ENCODE measurements at regions not wholly inside any gene's neighbourhood (a gene's known extent, or its start where the extent isn't known, plus 50 kb on each side); places are given as distances from the start of the nearest gene placed in this dataset.

DNA sequence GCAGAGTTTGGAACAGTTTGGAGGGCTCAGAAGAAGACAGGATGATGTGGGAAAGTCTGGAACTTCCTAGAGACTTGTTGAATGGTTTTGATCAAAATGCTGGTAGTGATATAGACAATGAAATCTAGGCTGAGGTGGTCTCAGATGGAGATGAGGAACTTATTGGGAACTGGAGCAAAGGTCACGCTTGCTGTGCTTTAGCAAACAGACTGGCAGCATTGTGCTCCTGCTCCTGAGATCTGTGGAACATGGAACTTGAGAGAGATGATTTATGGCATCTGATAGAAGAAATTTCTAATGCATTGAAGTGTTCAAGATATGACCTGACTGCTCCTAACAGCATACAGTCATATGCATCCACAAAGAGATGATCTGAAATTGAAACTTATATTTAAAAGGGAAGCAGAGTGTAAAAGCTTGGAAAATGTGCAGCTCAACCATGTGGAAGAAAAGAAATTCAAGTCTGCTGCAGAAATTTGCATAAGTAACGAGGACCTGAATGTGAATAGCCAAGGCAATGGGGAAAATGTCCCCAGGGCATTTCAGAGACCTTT, 186.9 kb upstream of the PHYHIPL start:
- Histone ChIP-seq H3K23ac (ENCODE audit: low read depth, low read length) (no peak overlapping the region), H4K20me1 (ENCODE audit: insufficient read depth, low read length) (no peaks in the 10 kb centered on the region), H4K5ac (ENCODE audit: low read depth, low read length) (no peak overlapping the region), H3K27me3 (ENCODE audit: control insufficient read depth, insufficient read depth, low read length) (peaks cover 7% of the 10 kb centered on the region), H3K36me3 (ENCODE audit: control insufficient read depth, insufficient read depth, low read length) (no peaks in the 10 kb centered on the region), H2BK15ac (ENCODE audit: low read depth, low read length) (no peak overlapping the region), H3K4me1 (ENCODE audit: control insufficient read depth, insufficient read depth, low read length) (no peaks in the 10 kb centered on the region), H3K18ac (ENCODE audit: low read depth, low read length) (no peak overlapping the region), H2AFZ (replicated peaks; ENCODE audit: low read length, poor library complexity) (no peak overlapping the region), H3K56ac (ENCODE audit: extremely low read depth, insufficient read depth, low read length) (no peak overlapping the region), H3K79me1 (ENCODE audit: low read depth in 1 of 2, low read length in 2 of 2) (no peaks in the 10 kb centered on the region), H3K9ac (ENCODE audit: low read depth, low read length) (no peak overlapping the region), H2AK5ac (ENCODE audit: low read depth, low read length) (no peak overlapping the region), H3K4me3 (ENCODE audit: insufficient read depth, low read depth, low read length) (no peak overlapping the region), H3K9me1 (ENCODE audit: insufficient read depth, low read length) (no peaks in the 10 kb centered on the region), H4K8ac (ENCODE audit: low read depth in 2 of 2, low read length in 2 of 2) (no peak overlapping the region), H3K9me3 (ENCODE audit: control insufficient read depth, insufficient read depth, low read length) (no peaks in the 10 kb centered on the region), H3K4ac (ENCODE audit: low read depth, low read length) (no peak overlapping the region), H4K91ac (ENCODE audit: insufficient read depth, low read depth, low read length) (no peak overlapping the region), H3K4me2 (ENCODE audit: low read depth, low read length) (no peak overlapping the region), H2BK20ac (ENCODE audit: low read depth, low read length) (no peak overlapping the region), H3K27ac (ENCODE audit: insufficient read depth, low read length) (no peak overlapping the region), H2BK120ac (ENCODE audit: low read depth, low read length) (no peak overlapping the region), H2BK5ac (ENCODE audit: low read depth, low read length, poor library complexity, severe bottlenecking) (no peak overlapping the region), H3K14ac (replicated peaks; ENCODE audit: low read depth, low read length) (no peak overlapping the region), H2AK9ac (replicated peaks; ENCODE audit: low read depth, low read length, poor library complexity) (no peak overlapping the region)
- in situ Hi-C loops (cut with MboI; ENCODE audit: low sequenced_read_pairs) (no loop called here), dilution Hi-C loops (cut with HindIII; ENCODE audit: low sequenced_read_pairs, unreplicated experiment) (no loop called here), intact Hi-C loops (cut with micrococcal nuclease) (no loop called here)
- TF ChIP-seq, protein P1, sequence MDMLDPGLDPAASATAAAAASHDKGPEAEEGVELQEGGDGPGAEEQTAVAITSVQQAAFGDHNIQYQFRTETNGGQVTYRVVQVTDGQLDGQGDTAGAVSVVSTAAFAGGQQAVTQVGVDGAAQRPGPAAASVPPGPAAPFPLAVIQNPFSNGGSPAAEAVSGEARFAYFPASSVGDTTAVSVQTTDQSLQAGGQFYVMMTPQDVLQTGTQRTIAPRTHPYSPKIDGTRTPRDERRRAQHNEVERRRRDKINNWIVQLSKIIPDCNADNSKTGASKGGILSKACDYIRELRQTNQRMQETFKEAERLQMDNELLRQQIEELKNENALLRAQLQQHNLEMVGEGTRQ (IDR thresholded peaks at IDR 0.05; ENCODE audit: low read depth, low read length): no peak
- TF ChIP-seq RFX5 (IDR thresholded peaks at IDR 0.05; ENCODE audit: low read depth, low read length) (no peak), MAFK (IDR thresholded peaks at IDR 0.05; ENCODE audit: low read depth, low read length) (no peak), MAZ (IDR thresholded peaks at IDR 0.05; ENCODE audit: borderline replicate concordance, low read depth, low read length) (no peak), BHLHE40 (IDR thresholded peaks at IDR 0.05; ENCODE audit: low read depth, low read length) (no peak), MXI1 (IDR thresholded peaks at IDR 0.05; ENCODE audit: borderline replicate concordance, low read depth, low read length) (no peak), RCOR1 (IDR thresholded peaks at IDR 0.05; ENCODE audit: insufficient replicate concordance, low read length) (no peak), NFE2L2 (IDR thresholded peaks at IDR 0.05; ENCODE audit: low read depth, low read length) (no peak), RAD21 (IDR thresholded peaks at IDR 0.05; ENCODE audit: low read length) (no peak)
- TF ChIP-seq, protein P2, sequence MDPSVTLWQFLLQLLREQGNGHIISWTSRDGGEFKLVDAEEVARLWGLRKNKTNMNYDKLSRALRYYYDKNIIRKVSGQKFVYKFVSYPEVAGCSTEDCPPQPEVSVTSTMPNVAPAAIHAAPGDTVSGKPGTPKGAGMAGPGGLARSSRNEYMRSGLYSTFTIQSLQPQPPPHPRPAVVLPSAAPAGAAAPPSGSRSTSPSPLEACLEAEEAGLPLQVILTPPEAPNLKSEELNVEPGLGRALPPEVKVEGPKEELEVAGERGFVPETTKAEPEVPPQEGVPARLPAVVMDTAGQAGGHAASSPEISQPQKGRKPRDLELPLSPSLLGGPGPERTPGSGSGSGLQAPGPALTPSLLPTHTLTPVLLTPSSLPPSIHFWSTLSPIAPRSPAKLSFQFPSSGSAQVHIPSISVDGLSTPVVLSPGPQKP (IDR thresholded peaks at IDR 0.05; ENCODE audit: borderline replicate concordance, low read depth, low read length): no peak
- ChIA-PET POLR2A (ENCODE audit: unreplicated experiment) (no interaction called here), CTCF (no interaction called here)
- ATAC-seq (ENCODE audit: low read depth) (no peak), DNase-seq (no peak)
- 80% methylated on average over 1 of the region's 2 CpGs; no CpG with 5 or more reads in 1 of the 2 experiments for WGBS, 2 experiments (ENCODE audit: extremely low coverage in 2 of 2, insufficient read length in 1 of 2)
- no TSS peak for BruUV-seq (replicated peaks)
